GM23338 (cell line): ENCODE measurements at regions not wholly inside any gene's neighbourhood (a gene's known extent, or its start where the extent isn't known, plus 50 kb on each side); places are given as distances from the start of the nearest gene placed in this dataset.

Source experiments
- ATAC-seq: fragments of 200-7000 bp; cut with Tn5 transposase; 3 replicates; pipeline ENCODE4 v1.9.1; 2020
- DNase-seq: peaks from one replicate; pipeline ENCODE4 v3.0.0-alpha.2; 2015; ENCODE audit warnings: low spot score
- H2AFZ ChIP-seq: fragments of 200-600 bp; sonication (generic); 2 replicates; pipeline ENCODE4 v1.8.0; 2016; ENCODE audit warnings: antibody characterized with exemption, mild to moderate bottlenecking, moderate library complexity
- H3F3A ChIP-seq: fragments of 200-600 bp; sonication (generic); replicated peaks from 2 replicates; pipeline ENCODE4 v1.8.0; 2017; ENCODE audit warnings: antibody characterized with exemption, mixed run types, low read depth
- H3K27ac ChIP-seq: fragments of 200-600 bp; sonication (generic); 2 replicates; pipeline ENCODE4 v1.6.1; 2016; ENCODE audit warnings: low read depth
- H3K27me3 ChIP-seq: fragments of 200-600 bp; sonication (generic); 2 replicates; pipeline ENCODE4 v1.8.0; 2016; ENCODE audit warnings: mild to moderate bottlenecking, mixed run types, moderate library complexity; ENCODE audit not compliant: insufficient read depth
- H3K36me3 ChIP-seq: fragments of 200-600 bp; sonication (generic); 2 replicates; pipeline ENCODE4 v1.8.0; 2016; ENCODE audit warnings: mild to moderate bottlenecking; ENCODE audit not compliant: insufficient read depth
- H3K4me1 ChIP-seq: fragments of 200-600 bp; sonication (generic); 2 replicates; pipeline ENCODE4 v1.8.0; 2016; ENCODE audit warnings: mild to moderate bottlenecking, moderate library complexity; ENCODE audit not compliant: insufficient read depth
- H3K4me2 ChIP-seq: fragments of 200-600 bp; sonication (generic); 2 replicates; pipeline ENCODE4 v1.7.1; 2017; ENCODE audit warnings: mixed run types
- H3K4me3 ChIP-seq: fragments of 200-600 bp; sonication (generic); 2 replicates; pipeline ENCODE4 v1.6.1; 2016; ENCODE audit warnings: mixed run types
- H3K79me2 ChIP-seq: fragments of 200-600 bp; sonication (generic); replicated peaks from 2 replicates; pipeline ENCODE4 v1.8.0; 2017; ENCODE audit warnings: mild to moderate bottlenecking; ENCODE audit not compliant: insufficient read depth
- H3K9me2 ChIP-seq: fragments of 200-600 bp; sonication (generic); 2 replicates; pipeline ENCODE4 v1.8.0; 2017; ENCODE audit not compliant: insufficient read depth
- H4K20me1 ChIP-seq: fragments of 200-600 bp; sonication (generic); replicated peaks from 2 replicates; pipeline ENCODE4 v1.8.0; 2017; ENCODE audit warnings: mild to moderate bottlenecking; ENCODE audit not compliant: insufficient read depth
- H3K27ac Mint-ChIP-seq: 2 replicates; pipeline ENCODE4 v1.8.0; 2020; ENCODE audit warnings: inconsistent platforms, mild to moderate bottlenecking, moderate library complexity, mixed read lengths
- H3K27me3 Mint-ChIP-seq: 3 replicates; pipeline ENCODE4 v1.8.0; 2022; ENCODE audit warnings: low read depth, mild to moderate bottlenecking, moderate library complexity, mixed read lengths, inconsistent platforms; ENCODE audit not compliant: insufficient read depth, poor library complexity
- H3K36me3 Mint-ChIP-seq: 3 replicates; pipeline ENCODE4 v1.8.0; 2021; ENCODE audit warnings: low read depth, mild to moderate bottlenecking, inconsistent platforms, moderate library complexity, mixed read lengths
- H3K4me1 Mint-ChIP-seq: 3 replicates; pipeline ENCODE4 v1.8.0; 2020; ENCODE audit warnings: mild to moderate bottlenecking, inconsistent platforms, mixed read lengths
- H3K4me3 Mint-ChIP-seq: 3 replicates; pipeline ENCODE4 v1.8.0; 2021; ENCODE audit warnings: moderate library complexity, mild to moderate bottlenecking, inconsistent platforms, mixed read lengths
- H3K9me3 Mint-ChIP-seq: 3 replicates; pipeline ENCODE4 v1.8.0; 2020; ENCODE audit warnings: moderate library complexity, mild to moderate bottlenecking, inconsistent platforms, mixed read lengths
- CREB1 ChIP-seq: fragments of 250-450 bp; sonication (Bioruptor Pico); IDR thresholded peaks from 2 replicates; pipeline ENCODE4 v1.5.0; 2020; ENCODE audit warnings: low read depth, mild to moderate bottlenecking, moderate library complexity
- CTCF ChIP-seq, 2 experiments: fragments of 200-600 bp in 1 of 2; sonication (generic) in 1 of 2; conservative IDR thresholded peaks; 2 replicates each; pipeline versions ENCODE4 v1.5.1 to v1.6.1; 2016 to 2017; ENCODE audit warnings: antibody characterized with exemption in 2 of 2, low read depth in 2 of 2, mild to moderate bottlenecking in 2 of 2, moderate library complexity in 1 of 2
- ETS1 ChIP-seq: IDR thresholded peaks from 2 replicates; pipeline ENCODE4 v1.6.1; 2016; ENCODE audit warnings: antibody characterized with exemption
- EZH2 ChIP-seq: fragments of 200-600 bp; sonication (generic); IDR thresholded peaks from one replicate; pipeline ENCODE4 v1.8.0; 2017; ENCODE audit warnings: antibody characterized with exemption, mild to moderate bottlenecking, low read depth; ENCODE audit not compliant: unreplicated experiment
- EZH2phosphoT487 ChIP-seq: fragments of 200-600 bp; sonication (generic); IDR thresholded peaks from one replicate; pipeline ENCODE4 v1.8.1; 2018; ENCODE audit warnings: antibody characterized with exemption; ENCODE audit not compliant: unreplicated experiment
- JUNB ChIP-seq: IDR thresholded peaks from one replicate; pipeline ENCODE4 v1.6.1; 2016; ENCODE audit warnings: antibody characterized with exemption; ENCODE audit not compliant: unreplicated experiment
- NANOG ChIP-seq: IDR thresholded peaks from 2 replicates; pipeline ENCODE4 v1.6.1; 2016; ENCODE audit warnings: antibody characterized with exemption, borderline replicate concordance
- POLR2AphosphoS5 ChIP-seq: IDR thresholded peaks from 2 replicates; pipeline ENCODE4 v1.6.1; 2016; ENCODE audit warnings: antibody characterized with exemption, low read depth
- STAT1 ChIP-seq: IDR thresholded peaks from one replicate; pipeline ENCODE4 v1.6.1; 2016; ENCODE audit warnings: antibody characterized with exemption; ENCODE audit not compliant: unreplicated experiment
- ZNF114 ChIP-seq: fragments of 250-450 bp; sonication (Bioruptor Pico); IDR thresholded peaks from 2 replicates; pipeline ENCODE4 v1.5.0; 2020; ENCODE audit warnings: mild to moderate bottlenecking, moderate library complexity
- ZNF331 ChIP-seq: fragments of 250-450 bp; sonication (Bioruptor Pico); IDR thresholded peaks from 2 replicates; pipeline ENCODE4 v1.5.0; 2020; ENCODE audit warnings: low read depth, mild to moderate bottlenecking, moderate library complexity
- ZNF462 ChIP-seq: fragments of 250-450 bp; sonication (Bioruptor Pico); IDR thresholded peaks from 2 replicates; pipeline ENCODE4 v1.5.0; 2020; ENCODE audit warnings: mild to moderate bottlenecking, moderate library complexity

GRCh38 chr12:59398164-59398563 is 197.7 kb upstream of the SLC16A7 start (continued):
- TF ChIP-seq CTCF (conservative IDR thresholded peaks at IDR 0.05; ENCODE audit: low read depth in 2 of 2) (no peak), ETS1 (no peak), ZNF331 (CRISPR knock-in tag) (no peak)

GRCh38 chr12:59396919-59397318 is 198.9 kb upstream of the SLC16A7 start:
- no peaks in the 10 kb centered on the region for H3K4me1 Mint-ChIP-seq
- Histone ChIP-seq H3K4me2 (no peak overlapping the region), H4K20me1 (no peaks in the 10 kb centered on the region), H3K9me2 (0 out of 2 replicates have a peak, but pooled peaks cover 5% of the 10 kb centered on the region), H3K27ac (no peak overlapping the region), H3K4me3 (no peak overlapping the region), H3K27me3 (no peaks in the 10 kb centered on the region), H3K36me3 (no peaks in the 10 kb centered on the region), H3K4me1 (no peaks in the 10 kb centered on the region), H3K79me2 (no peaks in the 10 kb centered on the region), H3F3A (no peaks in the 10 kb centered on the region), H2AFZ (no peak overlapping the region)
- H3K9me3 Mint-ChIP-seq: peaks cover 11% of the 10 kb centered on the region
- H3K4me3 Mint-ChIP-seq: no peak overlapping the region
- H3K27ac Mint-ChIP-seq: no peak overlapping the region
- H3K36me3 Mint-ChIP-seq: no peaks in the 10 kb centered on the region; the same call in 2 of the 3 replicates
- no peak for DNase-seq
- no peak for ATAC-seq
- no peaks in the 10 kb centered on the region for H3K27me3 Mint-ChIP-seq
- TF ChIP-seq NANOG: no peak
- no peak for TF ChIP-seq EZH2
- TF ChIP-seq POLR2AphosphoS5: no peak
- no peak for TF ChIP-seq CREB1
- no peak for TF ChIP-seq EZH2phosphoT487
- no peak for TF ChIP-seq JUNB
- no peak for TF ChIP-seq ZNF462 (CRISPR knock-in tag)
- TF ChIP-seq ZNF114 (CRISPR knock-in tag): no peak
- no peak for TF ChIP-seq ZNF331 (CRISPR knock-in tag)
- TF ChIP-seq STAT1: no peak
- TF ChIP-seq CTCF (conservative IDR thresholded peaks at IDR 0.05; ENCODE audit: low read depth in 2 of 2): no peak
